HG03432 (cell line): ENCODE measurements at regions not wholly inside any gene's neighbourhood (a gene's known extent, or its start where the extent isn't known, plus 50 kb on each side); places are given as distances from the start of the nearest gene placed in this dataset.

Experiments used
- ATAC-seq: cut with Tn5 transposase; IDR thresholded peaks from one replicate; pipeline ENCODE4 v1.9.1; 2021; ENCODE audit warnings: mild to moderate bottlenecking, moderate library complexity; ENCODE audit not compliant: unreplicated experiment

GRCh38 chr10:32174349-32174893 lies 118.2 kb upstream of the KIF5B start:
- no peak for ATAC-seq

- ATAC-seq: no peak
Measured at GRCh38 chr10:32171204-32171603, 115.0 kb upstream of the KIF5B start.

- no peak for ATAC-seq
Measured at GRCh38 chr10:32169556-32169955, 113.3 kb upstream of the KIF5B start.

- ATAC-seq: peak; percentile 81
Measured at GRCh38 chr10:32167450-32167849, 111.2 kb upstream of the KIF5B start.

GRCh38 chr10:32166365-32166764 lies 110.1 kb upstream of the KIF5B start:
- ATAC-seq: no peak

- no peak for ATAC-seq
Measured at GRCh38 chr10:32163762-32164148, 107.5 kb upstream of the KIF5B start.

- ATAC-seq: no peak
Measured at GRCh38 chr10:32163071-32163761, 107.0 kb upstream of the KIF5B start.

- no peak for ATAC-seq
Measured at GRCh38 chr10:32161586-32161985, 105.4 kb upstream of the KIF5B start.

GRCh38 chr10:32160864-32161263 lies 104.6 kb upstream of the KIF5B start:
- no peak for ATAC-seq

GRCh38 chr10:32159264-32159663 lies 103.0 kb upstream of the KIF5B start:
- no peak for ATAC-seq

- no peak for ATAC-seq
Measured at GRCh38 chr10:32156031-32156495, 99.8 kb upstream of the KIF5B start.

- ATAC-seq: no peak
Measured at GRCh38 chr10:32155075-32155516, 98.9 kb upstream of the KIF5B start.

- ATAC-seq: no peak
Measured at GRCh38 chr10:32153931-32154330, 97.7 kb upstream of the KIF5B start.

GRCh38 chr10:32153252-32153651 lies 97.0 kb upstream of the KIF5B start:
- ATAC-seq: no peak

- ATAC-seq: no peak
Measured at GRCh38 chr10:32151871-32152270, 95.6 kb upstream of the KIF5B start.

GRCh38 chr10:32150532-32151101 lies 94.4 kb upstream of the KIF5B start:
- no peak for ATAC-seq

- peak; percentile 96 for ATAC-seq
Measured at GRCh38 chr10:32149252-32149955, 93.2 kb upstream of the KIF5B start.

- peak; percentile 27 for ATAC-seq
Measured at GRCh38 chr10:32148864-32149251, 92.6 kb upstream of the KIF5B start.

- no peak for ATAC-seq
Measured at GRCh38 chr10:32147730-32148129, 91.5 kb upstream of the KIF5B start.

- no peak for ATAC-seq
Measured at GRCh38 chr10:32146166-32146565, 89.9 kb upstream of the KIF5B start.

- no peak for ATAC-seq
Measured at GRCh38 chr10:32144817-32145688, 88.8 kb upstream of the KIF5B start.
